NCI-H524 treated with DMSO at 0.1 percent for 48 hours (cell line): ENCODE measurements at regions not wholly inside any gene's neighbourhood (a gene's known extent, or its start where the extent isn't known, plus 50 kb on each side); places are given as distances from the start of the nearest gene placed in this dataset.

Experiments used
- DNase-seq: peaks from one replicate; lab custom pipeline; 2025; lab: John Stamatoyannopoulos, UW

- DNase-seq, result no peak
Measured at GRCh38 chr17:53168413-53168812, 654.3 kb upstream of the KIF2B start.

GRCh38 chr17:53166731-53167130 lies 656.0 kb upstream of the KIF2B start:
- DNase-seq, result no peak

- peak; percentile 29 for DNase-seq
Measured at GRCh38 chr17:53150101-53150698, 672.5 kb upstream of the KIF2B start.

DNA sequence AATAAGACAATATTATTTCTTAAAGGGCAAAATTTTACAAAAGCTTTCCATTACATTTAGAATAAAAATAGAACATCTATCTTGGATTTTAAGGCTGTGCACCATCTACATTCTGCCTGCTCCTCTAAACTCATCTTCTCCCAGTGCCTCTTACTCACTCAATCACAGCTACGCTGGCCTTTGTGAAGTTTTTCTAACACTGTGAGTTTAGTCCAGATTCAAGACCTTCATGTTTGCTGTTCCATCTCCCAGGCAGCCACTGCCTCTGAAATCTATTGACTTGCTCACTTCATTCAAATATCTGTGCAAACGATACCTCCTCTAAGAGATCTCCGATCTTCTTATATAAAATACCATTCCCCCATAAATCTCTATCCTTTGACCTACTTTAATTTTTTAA lies 673.4 kb upstream of the KIF2B start:
- DNase-seq, result no peak

DNA sequence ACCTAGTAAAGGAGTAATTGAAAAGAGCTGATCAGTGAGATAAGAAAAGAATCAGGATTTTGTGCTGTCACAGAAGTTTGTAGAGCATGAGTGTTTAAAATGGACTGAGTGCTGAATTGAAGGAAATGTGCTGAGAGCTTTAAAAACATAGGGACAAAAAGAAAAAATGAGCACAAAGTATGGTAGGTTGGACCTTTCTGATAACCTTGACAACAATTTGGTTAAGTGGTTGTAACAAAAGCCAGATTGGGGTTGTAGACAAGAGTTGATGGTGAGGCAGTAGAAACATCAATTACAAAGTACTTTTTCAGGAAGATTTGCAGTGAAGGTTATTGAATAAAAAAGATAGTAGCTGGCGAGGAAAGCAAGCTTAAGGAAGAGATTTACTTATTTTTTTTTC lies 674.7 kb upstream of the KIF2B start:
- no peak for DNase-seq

DNA sequence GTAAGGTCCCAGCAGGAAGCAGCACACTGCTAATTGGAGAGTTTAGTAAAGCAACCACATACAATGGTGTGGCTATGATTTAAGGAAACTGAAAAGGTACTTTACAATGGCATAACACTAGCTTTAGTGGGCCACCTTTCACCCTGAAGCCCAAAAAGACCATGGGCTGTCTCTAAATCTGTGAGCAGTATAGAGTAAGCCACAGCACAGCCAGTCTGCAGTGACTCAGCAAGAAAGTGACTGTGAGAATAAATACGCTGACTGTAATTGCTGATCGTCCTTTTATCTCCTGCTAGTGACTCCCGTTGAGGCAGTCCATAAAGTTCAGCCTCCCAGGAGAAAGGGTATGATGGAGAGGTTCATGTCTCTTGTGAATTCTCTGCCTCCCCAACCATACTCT lies 679.8 kb upstream of the KIF2B start:
- DNase-seq, result no peak

DNA sequence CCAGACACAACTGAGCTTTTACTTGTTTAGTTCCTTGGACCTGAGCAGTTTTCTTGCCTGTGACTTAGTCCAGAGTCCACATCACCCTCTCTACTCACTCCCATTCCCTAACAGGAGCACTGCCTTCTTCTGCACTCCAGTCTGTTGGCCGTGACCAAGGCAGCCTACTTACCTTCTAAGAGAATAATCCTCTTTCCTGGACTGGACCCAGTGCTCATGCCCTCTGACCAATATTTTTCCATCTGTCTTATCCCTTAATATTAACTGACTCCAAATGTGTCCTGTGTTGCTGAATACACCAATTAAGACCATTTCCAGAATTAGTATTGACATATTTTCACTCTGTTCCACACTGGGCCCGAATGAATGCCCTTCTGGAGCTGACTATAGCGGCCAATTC lies 681.0 kb upstream of the KIF2B start:
- no peak for DNase-seq

GRCh38 chr17:53141280-53141679 lies 681.4 kb upstream of the KIF2B start:
- DNase-seq, result no peak

GRCh38 chr17:53137869-53138268 lies 684.9 kb upstream of the KIF2B start:
- no peak for DNase-seq

- DNase-seq, result no peak
Measured at GRCh38 chr17:53135969-53136368, 686.8 kb upstream of the KIF2B start.

DNA sequence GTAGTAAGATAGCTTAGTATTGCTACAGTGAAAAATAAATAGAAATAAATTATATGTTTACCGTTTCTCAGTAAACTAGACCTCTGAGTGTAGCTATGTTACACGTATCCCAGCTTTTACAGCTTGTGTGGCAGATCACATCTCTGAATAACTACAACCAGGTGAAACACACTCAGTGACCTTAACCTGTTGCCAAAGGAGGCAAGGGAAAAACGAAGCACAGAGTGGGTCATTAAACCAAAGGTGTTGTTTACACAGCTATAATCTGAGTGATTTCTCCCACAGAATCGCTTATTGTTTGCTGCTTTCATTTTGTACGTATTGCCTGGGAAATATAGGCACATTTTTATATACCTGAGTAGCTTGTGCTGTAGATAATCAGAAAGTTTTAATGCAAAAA lies 688.2 kb upstream of the KIF2B start:
- DNase-seq, result no peak

GRCh38 chr17:53133876-53134275 lies 688.9 kb upstream of the KIF2B start:
- no peak for DNase-seq

GRCh38 chr17:53129863-53130262 lies 692.9 kb upstream of the KIF2B start:
- DNase-seq, result no peak

DNA sequence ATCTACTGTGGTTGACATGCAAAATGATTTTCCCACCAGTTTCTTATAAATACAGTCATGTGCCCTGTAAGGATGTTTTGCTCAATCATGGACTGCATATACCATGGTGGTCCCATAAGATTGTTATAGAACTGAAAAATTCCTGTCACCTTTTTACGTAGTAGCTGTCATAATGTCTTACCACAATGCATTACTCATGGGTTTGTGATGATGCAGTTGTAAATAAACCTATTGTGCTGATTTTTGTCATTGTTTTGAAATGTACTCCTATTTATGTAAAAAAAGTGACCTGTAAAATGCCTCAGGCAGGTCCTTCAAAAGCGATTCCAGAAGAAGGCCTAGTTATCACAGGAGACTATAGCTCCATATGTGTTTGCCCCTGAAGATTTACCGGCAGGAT lies 695.4 kb upstream of the KIF2B start:
- no peak for DNase-seq

DNA sequence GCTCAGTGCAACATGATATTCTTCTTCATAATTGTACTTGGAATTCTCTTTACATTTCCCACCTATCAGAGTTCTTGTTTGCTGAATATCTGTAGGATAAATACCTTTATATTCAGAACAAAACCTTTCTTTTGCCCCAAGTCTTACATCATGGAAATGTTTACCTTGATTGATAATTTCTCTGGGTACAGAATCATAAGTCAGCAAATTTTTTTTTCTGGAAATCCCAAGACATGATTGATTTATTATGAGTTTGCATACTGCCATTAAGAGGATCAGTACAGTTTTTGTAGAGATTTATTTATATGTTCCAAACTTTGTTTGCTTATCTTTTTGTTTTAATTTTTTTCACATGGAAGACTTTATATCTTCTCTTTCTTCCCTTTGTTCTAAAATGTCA lies 699.8 kb upstream of the KIF2B start:
- DNase-seq, result no peak

DNA sequence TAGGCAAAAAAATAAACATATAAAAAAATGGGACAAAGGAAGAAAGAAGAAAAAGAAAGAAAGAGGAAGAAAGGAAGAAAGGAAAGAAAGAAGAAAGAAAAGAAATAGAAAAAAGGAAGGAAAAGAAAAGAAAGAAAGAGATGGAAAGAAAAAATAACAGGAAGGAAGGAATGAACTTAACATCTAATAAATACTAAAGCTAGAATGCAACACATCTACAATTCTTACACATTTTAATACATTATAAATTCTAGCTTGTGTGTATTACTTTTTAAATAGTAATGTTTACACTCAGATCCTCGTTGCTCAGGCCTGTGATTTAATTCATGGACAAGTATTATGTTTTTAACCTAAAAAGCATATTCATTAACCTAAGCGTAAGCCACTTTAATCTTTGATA lies 703.0 kb upstream of the KIF2B start:
- no peak for DNase-seq

DNA sequence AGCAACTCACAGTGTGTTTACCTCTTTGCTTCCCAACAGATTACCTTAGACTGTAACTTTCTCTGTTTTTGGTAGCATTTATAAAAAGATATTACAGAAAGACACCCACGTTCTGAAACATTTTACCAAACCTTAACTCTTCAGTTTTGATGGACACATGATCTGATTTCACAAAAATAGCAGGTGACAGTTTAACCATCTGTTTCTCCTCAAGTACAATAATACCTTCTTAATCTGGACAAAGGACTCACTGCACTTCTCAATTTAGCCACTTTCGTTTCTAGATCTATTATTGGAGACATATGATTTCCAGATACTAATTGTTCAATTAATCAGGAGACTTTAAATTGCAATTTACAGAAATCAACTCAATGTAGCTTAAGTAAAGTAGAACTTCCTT lies 703.8 kb upstream of the KIF2B start:
- peak; percentile 88 for DNase-seq

- no peak for DNase-seq
Measured at GRCh38 chr17:53106886-53107285, 715.8 kb upstream of the KIF2B start.

GRCh38 chr17:53101706-53102105 lies 721.0 kb upstream of the KIF2B start:
- peak; percentile 29 for DNase-seq

- DNase-seq, result no peak
Measured at GRCh38 chr17:53100126-53100525, 722.6 kb upstream of the KIF2B start.

DNA sequence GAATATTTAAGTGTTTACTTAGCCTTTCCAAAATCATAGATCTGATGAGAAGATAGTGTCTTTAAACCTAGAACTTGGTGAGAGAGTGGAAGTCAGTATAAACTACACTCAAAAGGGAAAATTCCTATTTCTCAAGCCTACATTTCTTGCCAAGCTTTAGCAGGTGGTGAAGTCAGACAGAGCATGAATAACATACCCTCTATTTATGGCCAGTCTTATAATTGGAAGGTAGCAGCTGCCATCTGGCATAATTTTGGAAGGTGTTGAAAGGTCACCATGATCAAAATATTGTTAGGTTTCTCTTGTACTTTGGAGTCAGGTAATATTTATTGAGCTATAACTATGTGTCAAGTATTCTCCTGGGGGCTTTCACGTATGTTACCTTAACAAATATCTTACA lies 729.3 kb upstream of the KIF2B start:
- DNase-seq, result no peak

- DNase-seq, result no peak
Measured at GRCh38 chr17:53092072-53092471, 730.7 kb upstream of the KIF2B start.

DNA sequence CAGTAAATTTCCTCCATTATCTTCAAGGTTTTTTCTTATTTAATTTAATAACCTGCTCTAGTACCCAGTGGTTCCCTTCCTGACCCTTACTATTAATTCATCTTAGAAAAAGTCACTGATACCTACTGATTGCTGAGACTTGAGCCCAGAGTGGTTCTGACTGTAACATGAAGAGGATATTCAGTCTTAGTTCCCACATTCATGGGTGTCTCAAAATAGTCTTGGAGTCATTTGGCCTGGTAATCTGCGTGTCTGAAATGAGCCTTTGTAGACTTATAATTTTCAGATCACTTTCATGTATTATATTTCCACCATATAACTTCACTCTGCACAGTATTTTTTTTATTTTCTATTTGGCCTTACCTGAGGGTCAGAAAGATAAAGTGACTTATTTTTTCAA lies 732.0 kb upstream of the KIF2B start:
- DNase-seq, result no peak

DNA sequence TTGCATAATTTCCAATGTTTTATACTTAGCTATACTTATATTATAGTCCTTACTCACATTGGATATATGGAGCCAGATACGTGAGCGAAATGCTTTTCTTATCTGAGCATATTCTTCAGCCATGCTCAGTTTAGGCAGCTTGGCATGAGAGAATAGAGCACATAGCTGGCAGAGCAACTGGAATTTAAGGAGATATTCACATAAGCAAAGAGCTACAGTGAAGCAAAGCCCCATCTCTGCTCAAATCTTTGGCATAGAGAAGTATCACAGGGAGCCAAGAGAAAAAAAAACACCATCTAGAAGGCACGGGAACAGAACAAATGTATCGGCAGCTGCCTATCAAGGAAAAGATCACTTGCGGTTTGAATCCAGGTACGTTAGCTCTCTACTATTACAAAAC lies 734.2 kb upstream of the KIF2B start:
- no peak for DNase-seq

GRCh38 chr17:53061446-53061845 lies 761.3 kb upstream of the KIF2B start:
- no peak for DNase-seq
